ENCODE measurements at regions not wholly inside any gene's neighbourhood (a gene's known extent, or its start where the extent isn't known, plus 50 kb on each side); places are given as distances from the start of the nearest gene placed in this dataset. TPM values are rescaled to one million over a fixed set of nuclear protein-coding genes. Genes with fewer than 3 reads are reported as not detected.
"Not testable (repeated sequence)": the region's sequence is repeated elsewhere in the genome, so short reads cannot be mapped to it uniquely, and the experiment has no call there.

DNA sequence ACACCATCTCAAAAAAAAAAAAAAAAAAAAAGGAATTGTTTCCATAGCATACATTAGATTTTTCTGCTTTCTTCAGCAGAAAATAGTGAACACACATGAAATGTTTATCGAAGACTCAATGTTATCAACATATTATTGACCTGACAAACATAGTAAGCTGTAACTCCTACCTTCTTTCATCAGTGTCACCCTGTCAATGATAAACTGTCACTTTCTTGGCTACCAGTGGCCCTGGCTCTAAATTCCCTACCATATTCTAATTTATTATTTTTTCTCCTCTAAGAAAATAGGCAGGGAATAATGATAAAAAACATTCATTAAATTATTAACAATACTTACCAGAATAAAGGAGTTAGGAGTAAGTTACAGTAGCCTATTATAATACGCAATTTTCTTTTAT, 127.3 kb upstream of the KLHL1 start:
- DNase-seq = no peak

- no peak for DNase-seq
Observed at GRCh38 chr13:70223911-70224310, 115.7 kb upstream of the KLHL1 start.

- DNase-seq = no peak
Observed at GRCh38 chr13:70222926-70223325, 114.7 kb upstream of the KLHL1 start.

DNA sequence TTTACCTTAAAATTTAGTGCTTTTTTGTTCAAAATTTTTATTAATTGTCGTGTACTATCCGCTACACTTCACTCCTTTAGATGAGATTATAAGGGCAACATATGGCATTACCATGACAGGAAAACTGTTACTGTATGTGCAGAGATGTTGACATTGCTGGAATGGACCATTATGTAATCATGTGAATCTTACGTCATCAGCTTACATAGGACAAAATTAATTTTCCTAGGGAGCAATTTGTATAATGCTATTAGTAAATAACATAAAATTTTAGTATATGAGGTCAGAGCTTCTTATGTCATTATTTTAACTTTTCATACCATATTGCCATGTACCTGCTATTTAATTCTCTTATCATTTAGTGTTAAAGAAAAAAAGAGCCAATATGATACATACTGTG, 110.4 kb upstream of the KLHL1 start:
- no peak for DNase-seq

- not testable (repeated sequence) for DNase-seq
Observed at GRCh38 chr13:70208968-70209367, 100.7 kb upstream of the KLHL1 start.

- no peak for DNase-seq
Observed at GRCh38 chr13:70206671-70207070, 98.4 kb upstream of the KLHL1 start.

- no peak for DNase-seq
Observed at GRCh38 chr13:70203661-70204229, 95.5 kb upstream of the KLHL1 start.

DNA sequence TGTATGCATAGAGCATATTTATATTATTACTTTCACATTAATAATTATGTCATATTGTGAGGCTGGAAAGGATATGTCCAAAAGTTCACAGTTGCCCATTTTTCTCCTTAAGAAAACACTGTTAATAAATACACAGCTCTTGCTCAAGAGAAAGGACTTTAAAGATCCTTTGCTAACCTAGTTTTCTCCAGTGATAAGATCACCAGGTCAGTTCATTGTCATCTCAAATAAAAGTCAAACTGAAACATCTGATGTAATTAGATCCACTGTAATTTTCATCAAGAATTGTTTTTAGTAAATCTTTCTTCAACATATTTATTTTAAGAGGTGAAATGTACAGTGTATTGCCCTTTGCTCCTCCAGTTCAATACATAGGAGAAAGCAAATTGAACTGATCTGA, 82.8 kb upstream of the KLHL1 start:
- no peak for DNase-seq

DNA sequence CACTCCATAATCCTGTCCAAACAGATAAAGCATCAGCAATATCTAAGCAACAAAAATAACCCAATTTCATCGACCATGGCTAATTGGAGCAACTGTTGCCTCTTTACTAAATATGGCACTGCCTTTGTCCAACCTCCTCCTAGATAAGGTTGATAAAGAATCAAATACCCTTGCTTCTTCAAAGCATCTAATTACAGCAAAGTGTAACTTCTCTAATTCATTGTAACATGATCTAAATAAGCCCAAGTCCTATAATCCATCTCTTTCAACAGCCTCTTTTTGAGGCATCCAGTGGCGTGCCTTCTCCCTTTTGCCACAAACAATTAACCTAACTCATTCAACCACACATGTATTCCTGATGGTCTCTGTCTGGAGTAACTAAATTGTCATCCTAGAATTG, 81.7 kb upstream of the KLHL1 start:
- no peak for DNase-seq

DNA sequence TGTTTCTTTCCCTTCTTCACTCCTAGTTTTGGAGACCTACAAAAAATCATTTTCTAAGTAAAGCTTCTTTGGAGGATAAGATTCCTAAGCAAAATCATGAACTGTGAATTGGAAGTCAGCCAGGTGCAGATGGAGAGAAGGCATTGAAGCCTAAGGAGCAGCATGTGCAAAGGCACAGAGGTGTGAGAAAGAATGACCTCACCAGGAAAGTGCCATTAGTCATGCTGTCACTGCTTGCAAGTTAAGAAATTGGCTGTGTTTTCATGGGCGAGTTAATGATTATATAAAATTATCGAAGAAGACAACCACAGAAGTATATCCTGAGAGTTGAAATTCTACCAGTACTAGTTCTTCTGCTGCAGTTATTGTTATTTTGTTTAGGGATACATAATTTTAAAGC, 80.3 kb upstream of the KLHL1 start:
- DNase-seq = no peak

- DNase-seq = no peak
Observed at GRCh38 chr13:70183041-70183440, 74.8 kb upstream of the KLHL1 start.

Small RNAs in the stretch of these regions (small RNA-seq; reads per million reads assigned to genes)
- gene AL445264.1 (ENCODE audit: low replicate concordance) (not detected), gene RNU6-54P (ENCODE audit: low replicate concordance) (not detected)

Measured in tongue (tissue), 2 donors.